ENCODE measurements at regions not wholly inside any gene's neighbourhood (a gene's known extent, or its start where the extent isn't known, plus 50 kb on each side); places are given as distances from the start of the nearest gene placed in this dataset.

- Histone ChIP-seq H3K27ac (ENCODE audit: low read length) (no peak overlapping the region), H3K9ac (ENCODE audit: low read length) (no peak overlapping the region), H3K36me3 (replicated peaks; ENCODE audit: insufficient read depth, low read length) (no peaks in the 10 kb centered on the region), H3K4me2 (ENCODE audit: low read depth, low read length) (no peak overlapping the region), H3K9me3 (replicated peaks; ENCODE audit: insufficient read depth, low read length) (no peaks in the 10 kb centered on the region), H3K4me3 (ENCODE audit: low read length) (no peak overlapping the region), H3K9me2 (replicated peaks; ENCODE audit: insufficient read depth, low read length) (no peaks in the 10 kb centered on the region), H2AFZ (ENCODE audit: low read length) (no peak overlapping the region), H3F3A (ENCODE audit: insufficient read depth, low read length) (no peaks in the 10 kb centered on the region), H3K27me3 (replicated peaks; ENCODE audit: insufficient read depth, low read length) (no peaks in the 10 kb centered on the region), H4K20me1 (ENCODE audit: insufficient read depth, low read length) (no peaks in the 10 kb centered on the region), H3K4me1 (ENCODE audit: low read length) (no peaks in the 10 kb centered on the region), H3K79me2 (ENCODE audit: low read length) (no peaks in the 10 kb centered on the region)
- TF ChIP-seq EZH2 (optimal IDR thresholded peaks at IDR 0.05; ENCODE audit: low read depth, low read length): no peak
- no peak for TF ChIP-seq EZH2phosphoT487 (IDR thresholded peaks at IDR 0.05; ENCODE audit: low read length)
- TF ChIP-seq, protein P1, sequence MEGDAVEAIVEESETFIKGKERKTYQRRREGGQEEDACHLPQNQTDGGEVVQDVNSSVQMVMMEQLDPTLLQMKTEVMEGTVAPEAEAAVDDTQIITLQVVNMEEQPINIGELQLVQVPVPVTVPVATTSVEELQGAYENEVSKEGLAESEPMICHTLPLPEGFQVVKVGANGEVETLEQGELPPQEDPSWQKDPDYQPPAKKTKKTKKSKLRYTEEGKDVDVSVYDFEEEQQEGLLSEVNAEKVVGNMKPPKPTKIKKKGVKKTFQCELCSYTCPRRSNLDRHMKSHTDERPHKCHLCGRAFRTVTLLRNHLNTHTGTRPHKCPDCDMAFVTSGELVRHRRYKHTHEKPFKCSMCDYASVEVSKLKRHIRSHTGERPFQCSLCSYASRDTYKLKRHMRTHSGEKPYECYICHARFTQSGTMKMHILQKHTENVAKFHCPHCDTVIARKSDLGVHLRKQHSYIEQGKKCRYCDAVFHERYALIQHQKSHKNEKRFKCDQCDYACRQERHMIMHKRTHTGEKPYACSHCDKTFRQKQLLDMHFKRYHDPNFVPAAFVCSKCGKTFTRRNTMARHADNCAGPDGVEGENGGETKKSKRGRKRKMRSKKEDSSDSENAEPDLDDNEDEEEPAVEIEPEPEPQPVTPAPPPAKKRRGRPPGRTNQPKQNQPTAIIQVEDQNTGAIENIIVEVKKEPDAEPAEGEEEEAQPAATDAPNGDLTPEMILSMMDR (IDR thresholded peaks at IDR 0.05; ENCODE audit: low read length): no peak
- no peak for DNase-seq
These were observed 646.1 kb upstream of the FRG1 start for GRCh38 chr4:189294574-189294973.

- Histone ChIP-seq H3K9me2 (replicated peaks; ENCODE audit: insufficient read depth, low read length) (no peaks in the 10 kb centered on the region), H3K4me1 (ENCODE audit: low read length) (no peaks in the 10 kb centered on the region), H3K27me3 (replicated peaks; ENCODE audit: insufficient read depth, low read length) (no peaks in the 10 kb centered on the region), H2AFZ (ENCODE audit: low read length) (no peak overlapping the region), H3K4me2 (ENCODE audit: low read depth, low read length) (no peak overlapping the region), H3K27ac (ENCODE audit: low read length) (no peak overlapping the region), H3K36me3 (replicated peaks; ENCODE audit: insufficient read depth, low read length) (no peaks in the 10 kb centered on the region), H4K20me1 (ENCODE audit: insufficient read depth, low read length) (no peaks in the 10 kb centered on the region), H3F3A (ENCODE audit: insufficient read depth, low read length) (no peaks in the 10 kb centered on the region), H3K79me2 (ENCODE audit: low read length) (no peaks in the 10 kb centered on the region), H3K4me3 (ENCODE audit: low read length) (no peak overlapping the region), H3K9me3 (replicated peaks; ENCODE audit: insufficient read depth, low read length) (no peaks in the 10 kb centered on the region), H3K9ac (ENCODE audit: low read length) (no peak overlapping the region)
- no peak for DNase-seq
- TF ChIP-seq EZH2 (optimal IDR thresholded peaks at IDR 0.05; ENCODE audit: low read depth, low read length) (no peak), EZH2phosphoT487 (IDR thresholded peaks at IDR 0.05; ENCODE audit: low read length) (no peak)
- TF ChIP-seq, protein P1 (IDR thresholded peaks at IDR 0.05; ENCODE audit: low read length): no peak
These were observed 641.0 kb upstream of the FRG1 start for GRCh38 chr4:189299706-189300105.

DNA sequence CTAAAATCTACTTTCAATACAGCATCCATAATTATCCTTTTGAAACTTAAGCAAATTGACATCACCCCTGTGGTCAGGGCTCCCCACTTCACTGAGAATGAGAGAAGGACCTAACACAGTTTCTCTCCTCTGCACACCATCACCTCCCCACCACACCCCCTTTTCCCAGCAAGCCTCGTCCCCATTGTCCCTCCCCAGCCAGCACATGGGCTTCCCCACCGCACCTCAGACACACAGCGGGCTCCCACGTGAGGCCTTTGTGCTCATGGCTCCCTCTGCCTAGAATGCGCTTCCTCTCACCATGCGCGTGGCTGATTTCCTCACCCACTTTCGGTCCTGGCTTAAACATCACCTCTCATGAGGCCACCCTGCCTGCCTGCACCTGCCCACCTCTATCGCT is 639.0 kb upstream of the FRG1 start:
- TF ChIP-seq EZH2 (optimal IDR thresholded peaks at IDR 0.05; ENCODE audit: low read depth, low read length) (no peak), EZH2phosphoT487 (IDR thresholded peaks at IDR 0.05; ENCODE audit: low read length) (no peak)
- TF ChIP-seq, protein P1 (IDR thresholded peaks at IDR 0.05; ENCODE audit: low read length): no peak
- H4K20me1 ChIP-seq (ENCODE audit: insufficient read depth, low read length): no peaks in the 10 kb centered on the region
- H3K9ac ChIP-seq (ENCODE audit: low read length): no peak overlapping the region
- H3K36me3 ChIP-seq (replicated peaks; ENCODE audit: insufficient read depth, low read length): no peaks in the 10 kb centered on the region
- H3K79me2 ChIP-seq (ENCODE audit: low read length): no peaks in the 10 kb centered on the region
- no peaks in the 10 kb centered on the region for H3K27me3 ChIP-seq (replicated peaks; ENCODE audit: insufficient read depth, low read length)
- H3K4me2 ChIP-seq (ENCODE audit: low read depth, low read length): no peak overlapping the region
- no peaks in the 10 kb centered on the region for H3F3A ChIP-seq (ENCODE audit: insufficient read depth, low read length)
- H3K9me2 ChIP-seq (replicated peaks; ENCODE audit: insufficient read depth, low read length): no peaks in the 10 kb centered on the region; the same call in 1 of the 2 replicates
- no peaks in the 10 kb centered on the region for H3K9me3 ChIP-seq (replicated peaks; ENCODE audit: insufficient read depth, low read length)
- no peak overlapping the region for H3K4me3 ChIP-seq (ENCODE audit: low read length)
- no peaks in the 10 kb centered on the region for H3K4me1 ChIP-seq (ENCODE audit: low read length)
- no peak for DNase-seq
- H2AFZ ChIP-seq (ENCODE audit: low read length): no peak overlapping the region
- no peak overlapping the region for H3K27ac ChIP-seq (ENCODE audit: low read length)
